DLD1 (cell line): ENCODE measurements at regions not wholly inside any gene's neighbourhood (a gene's known extent, or its start where the extent isn't known, plus 50 kb on each side); places are given as distances from the start of the nearest gene placed in this dataset.

ENCODE experiments used
- in situ Hi-C: cut with HindIII; loops from 2 replicates; pipeline ENCODE4 v1.10.0; 2017; ENCODE audit warnings: low sequenced_read_pairs

DNA sequence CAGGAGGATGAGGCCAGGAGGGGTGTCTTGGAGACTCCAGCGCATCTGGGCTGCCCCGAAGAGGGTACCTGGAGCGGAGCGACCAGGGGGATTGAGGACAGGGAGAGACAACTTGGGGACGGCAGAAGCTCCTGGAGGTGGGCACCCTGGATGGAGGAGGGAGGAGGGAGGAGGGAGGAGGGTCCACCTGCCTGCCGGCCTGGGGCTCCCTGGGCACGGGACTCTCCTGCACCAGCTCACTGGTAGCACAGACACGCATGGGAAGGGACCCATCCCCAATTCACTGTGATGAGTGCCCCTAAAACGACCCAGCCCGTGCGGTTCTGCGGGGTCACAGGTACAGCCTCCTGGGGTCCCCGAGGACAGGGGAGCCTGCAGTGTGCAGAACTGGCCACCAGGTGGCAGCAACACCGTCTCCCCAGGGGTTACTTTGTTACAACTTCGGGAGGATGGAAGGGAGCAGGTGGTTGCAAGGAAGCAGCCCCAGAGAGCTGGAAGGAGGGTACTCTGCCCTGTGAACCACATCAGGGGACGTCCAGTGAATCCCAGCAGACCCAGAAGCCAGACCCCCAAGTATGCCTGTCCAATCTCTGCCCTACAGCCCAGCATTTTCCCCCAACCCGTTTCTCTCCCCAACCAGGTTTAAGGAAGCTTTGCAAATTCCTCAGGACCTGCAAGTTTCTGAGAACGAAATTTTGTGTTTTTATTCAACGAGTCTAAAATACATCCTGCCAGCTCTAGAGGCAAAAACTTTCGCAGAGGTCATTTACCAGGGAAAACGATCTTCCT is 482.4 kb downstream of the NPHP4 start:
- in situ Hi-C loops = loop anchor here (10.0 to 25.0 kb wide), 2 partner anchors 127 to 235 kb away; no protein-coding TSS in a partner anchor

DNA sequence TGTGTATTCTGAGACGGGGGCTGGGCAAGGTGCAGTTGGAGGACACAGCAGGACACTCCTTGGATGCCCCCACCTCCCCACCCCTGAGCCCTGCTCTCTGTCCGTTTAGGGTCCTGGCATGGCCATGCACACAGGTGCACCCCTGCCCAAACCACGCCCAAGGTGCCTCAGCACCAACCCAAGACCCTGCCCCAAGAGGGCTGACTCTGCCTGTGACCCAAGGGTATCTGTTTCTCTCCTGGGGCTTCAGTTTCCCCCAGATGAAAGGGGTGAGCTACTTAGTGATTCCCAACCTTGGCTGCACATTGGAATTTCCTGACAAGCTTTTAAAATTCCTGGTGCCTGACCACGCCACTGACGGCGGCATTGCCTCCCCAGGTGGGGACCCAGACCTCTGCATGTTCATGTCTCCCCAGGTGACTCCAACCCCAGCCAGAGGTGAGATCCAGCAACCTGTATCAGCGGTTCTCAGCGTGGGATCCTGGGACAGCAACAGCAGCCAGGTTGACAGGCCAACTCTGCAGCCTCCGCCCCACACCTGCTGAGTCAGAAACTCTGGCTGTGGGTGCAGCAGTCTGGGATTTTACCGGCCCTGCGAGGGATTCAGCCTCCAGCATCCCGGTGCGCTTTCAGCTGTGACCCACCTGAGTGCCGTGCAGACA is 483.4 kb downstream of the NPHP4 start:
- in situ Hi-C loops = loop anchor here (10.0 to 25.0 kb wide), 2 partner anchors 129 to 236 kb away; no protein-coding TSS in a partner anchor

DNA sequence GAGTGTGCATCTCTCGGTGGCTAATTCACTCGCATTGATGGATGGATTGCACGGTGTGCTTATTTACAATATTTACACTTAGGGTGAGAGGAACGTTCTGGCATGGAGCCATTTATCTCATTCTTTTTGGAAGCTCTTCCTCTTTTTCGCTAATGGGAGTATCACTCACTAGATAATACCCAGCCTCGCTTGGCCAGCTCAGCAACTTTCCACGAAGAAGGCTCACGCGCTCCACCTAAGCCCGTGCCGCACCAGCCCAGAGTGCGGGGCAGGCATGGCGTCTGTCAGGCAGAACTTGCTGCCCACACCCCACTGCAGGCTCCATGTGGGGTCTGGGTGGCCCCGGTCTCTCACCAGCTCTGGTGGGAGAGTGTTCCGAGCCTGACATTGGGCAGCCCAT is 484.9 kb downstream of the NPHP4 start:
- in situ Hi-C loops = loop anchor here (10.0 to 25.0 kb wide), 2 partner anchors 130 to 237 kb away; no protein-coding TSS in a partner anchor

GRCh38 chr1:5506634-5507033 is 485.6 kb downstream of the NPHP4 start:
- in situ Hi-C loops = loop anchor here (10.0 to 25.0 kb wide), 2 partner anchors 131 to 238 kb away; no protein-coding TSS in a partner anchor

DNA sequence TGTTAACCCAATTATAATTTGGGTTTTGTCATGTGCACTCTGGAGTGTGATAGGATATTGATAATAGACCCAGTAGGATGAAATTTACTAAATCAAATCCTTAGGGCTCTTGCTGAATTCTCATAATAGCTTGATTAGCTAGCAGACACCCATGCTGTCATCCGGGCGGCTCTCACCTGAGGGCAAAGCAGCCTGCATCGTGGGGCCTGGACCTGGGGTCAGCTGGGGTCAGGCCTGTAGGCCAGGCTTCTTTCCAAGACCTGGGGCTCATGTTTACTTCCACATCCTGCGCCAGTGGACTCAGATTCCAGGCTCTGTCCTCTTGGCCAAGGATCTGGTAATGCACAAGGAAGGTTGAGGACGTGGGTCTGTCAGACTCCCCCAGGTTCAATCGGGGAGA is 486.3 kb downstream of the NPHP4 start:
- in situ Hi-C loops = loop anchor here (10.0 to 25.0 kb wide), 2 partner anchors 131 to 239 kb away; no protein-coding TSS in a partner anchor

DNA sequence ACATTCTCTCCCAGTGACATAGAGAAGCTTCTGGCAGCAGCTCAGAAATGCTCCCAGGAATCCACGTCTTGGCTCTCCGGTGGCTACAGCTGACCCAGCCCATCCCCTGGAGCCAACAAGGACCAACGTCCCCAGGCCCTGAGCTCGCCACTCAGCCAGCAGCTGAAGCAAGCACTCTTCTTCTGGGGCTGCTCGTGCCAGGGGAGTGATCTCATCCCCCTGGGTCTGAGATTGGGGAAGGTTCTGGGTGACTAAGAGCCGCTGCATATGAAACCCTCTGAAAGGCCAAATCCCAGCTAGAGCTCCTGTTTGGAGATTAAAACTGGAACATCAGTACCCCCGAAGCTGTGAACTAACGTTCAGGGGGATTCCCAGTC is 487.9 kb downstream of the NPHP4 start:
- in situ Hi-C loops = loop anchor here (10.0 to 25.0 kb wide), 2 partner anchors 133 to 240 kb away; no protein-coding TSS in a partner anchor

GRCh38 chr1:5503556-5504363 is 488.5 kb downstream of the NPHP4 start:
- in situ Hi-C loops = loop anchor here (10.0 to 25.0 kb wide), 2 partner anchors 134 to 241 kb away; no protein-coding TSS in a partner anchor

DNA sequence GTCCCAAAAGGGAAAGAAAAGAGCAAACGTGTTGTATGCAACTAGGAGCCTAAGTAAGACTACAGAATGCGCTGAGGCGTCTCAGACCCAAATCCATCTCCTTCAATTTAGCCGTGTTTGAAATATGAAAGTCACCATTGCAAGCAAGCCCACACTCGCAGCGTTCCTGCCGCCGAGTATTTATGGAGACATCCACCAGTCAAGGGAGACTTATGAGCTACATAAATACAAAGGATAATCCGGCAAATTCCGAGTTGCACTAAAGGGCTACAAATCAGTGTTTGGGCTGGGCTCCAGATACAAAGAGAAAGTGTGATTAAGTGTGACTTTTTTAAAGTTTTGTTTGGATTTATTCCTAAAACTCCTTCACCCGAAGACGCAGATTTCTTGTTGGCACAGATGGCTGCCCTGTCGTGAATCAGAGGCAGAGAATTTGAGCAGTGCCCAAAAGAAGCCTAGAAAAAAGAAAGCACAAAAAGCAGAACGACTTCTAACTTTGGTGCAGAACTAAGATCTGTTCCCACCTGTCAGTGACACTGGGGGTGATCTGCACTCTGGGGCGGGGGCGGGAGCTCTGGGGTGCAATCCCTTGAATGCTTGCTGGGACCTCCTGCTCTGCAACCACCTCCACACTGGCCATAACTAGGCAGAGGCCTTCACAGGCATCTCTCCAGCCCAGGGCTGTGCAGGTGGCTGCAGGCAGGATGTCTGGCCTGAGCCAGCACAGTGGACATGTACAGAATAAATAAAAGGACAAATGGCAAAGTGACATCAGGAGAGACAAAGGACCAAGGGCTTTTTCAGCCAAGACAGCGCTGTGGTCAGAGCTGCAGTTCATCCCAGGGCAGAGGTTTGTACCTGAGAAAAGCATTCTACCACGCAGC is 489.7 kb downstream of the NPHP4 start:
- in situ Hi-C loops = loop anchor here (10.0 to 25.0 kb wide), 2 partner anchors 135 to 242 kb away; no protein-coding TSS in a partner anchor

GRCh38 chr1:5501206-5501930 is 490.9 kb downstream of the NPHP4 start:
- in situ Hi-C loops = loop anchor here (10.0 to 25.0 kb wide), 2 partner anchors 136 to 243 kb away; no protein-coding TSS in a partner anchor

GRCh38 chr1:5500541-5500940 is 491.7 kb downstream of the NPHP4 start:
- in situ Hi-C loops = loop anchor here (10.0 to 25.0 kb wide), 2 partner anchors 137 to 244 kb away; no protein-coding TSS in a partner anchor

GRCh38 chr1:5497503-5497902 is 494.7 kb downstream of the NPHP4 start:
- in situ Hi-C loops = no loop called here

DNA sequence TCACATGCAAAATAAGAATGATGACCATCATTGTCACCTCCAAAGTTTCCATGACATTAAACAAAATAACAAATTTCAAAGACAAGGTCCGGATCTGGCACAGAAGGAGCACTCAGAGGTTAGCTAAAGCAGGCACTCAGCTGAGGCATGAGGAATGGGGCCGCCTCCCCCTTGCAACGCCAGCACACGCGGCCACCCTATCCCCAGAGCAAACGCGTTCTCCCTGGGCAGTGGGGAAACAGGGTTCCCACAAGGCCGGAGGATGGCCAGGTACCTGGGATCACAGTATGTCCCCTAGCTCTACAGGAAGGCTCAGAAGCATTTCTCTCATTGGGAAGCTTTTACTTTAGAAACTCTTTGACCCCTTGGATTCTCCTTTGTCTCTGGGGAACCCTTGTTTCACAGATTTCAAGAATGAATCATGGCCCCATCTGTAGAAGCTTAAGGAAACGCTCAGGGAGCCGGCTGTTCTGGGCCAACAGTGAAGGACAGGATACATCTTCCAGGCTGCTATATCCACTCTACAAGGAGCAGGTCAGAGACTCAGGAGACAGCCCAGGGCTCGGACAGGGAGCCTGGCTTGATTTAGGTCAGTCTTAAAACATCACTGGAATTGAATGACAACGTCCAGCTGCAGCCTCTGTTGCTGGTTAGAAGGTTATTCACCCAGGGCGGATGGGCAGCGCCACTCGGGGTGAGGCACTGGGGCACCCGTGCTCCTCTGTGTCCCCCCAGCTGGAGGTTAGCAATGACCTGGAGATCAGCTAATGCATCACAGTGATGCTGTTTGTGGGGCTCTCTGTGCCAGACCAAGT is 496.4 kb downstream of the NPHP4 start:
- in situ Hi-C loops = no loop called here

DNA sequence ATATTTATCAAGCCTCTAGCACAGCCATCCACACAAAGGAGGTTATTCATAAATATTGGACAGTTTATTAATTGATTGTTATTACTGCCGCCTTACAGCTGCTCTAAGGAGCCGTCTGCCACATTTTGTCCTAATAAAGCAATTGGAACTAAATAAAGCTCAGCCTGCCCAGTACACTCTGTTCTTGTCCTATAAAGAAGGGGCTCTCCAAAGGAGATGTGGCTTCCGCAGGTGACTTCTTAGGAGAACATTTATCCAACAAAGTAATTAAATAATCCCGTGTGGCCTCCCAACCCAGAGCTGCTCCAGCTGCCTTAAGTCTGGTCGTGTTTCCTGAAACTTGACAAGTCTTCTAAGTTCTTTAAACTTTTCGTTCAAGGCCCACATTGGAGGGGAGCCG is 497.7 kb downstream of the NPHP4 start:
- in situ Hi-C loops = no loop called here

- in situ Hi-C loops = no loop called here
Observed at GRCh38 chr1:5493851-5494311, 498.3 kb downstream of the NPHP4 start.

DNA sequence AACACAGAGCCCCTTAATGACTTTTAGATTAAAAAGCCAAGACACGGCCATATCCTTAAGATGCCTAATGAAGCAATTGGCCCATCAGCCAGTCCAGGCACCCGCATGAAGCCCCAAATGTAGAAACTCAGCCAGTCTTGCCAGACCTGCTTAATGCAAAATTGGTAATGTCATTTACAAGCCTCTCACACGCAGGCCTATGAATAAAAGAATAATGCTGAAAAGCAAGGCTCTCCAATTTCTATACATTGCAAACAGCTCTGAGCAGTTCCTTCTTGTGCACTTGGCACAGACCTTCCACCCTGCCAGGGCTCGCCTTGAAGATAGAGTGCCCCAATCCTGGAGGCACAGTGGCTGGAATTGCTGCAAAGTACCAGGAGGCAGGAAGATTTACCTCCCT is 498.9 kb downstream of the NPHP4 start:
- in situ Hi-C loops = no loop called here

DNA sequence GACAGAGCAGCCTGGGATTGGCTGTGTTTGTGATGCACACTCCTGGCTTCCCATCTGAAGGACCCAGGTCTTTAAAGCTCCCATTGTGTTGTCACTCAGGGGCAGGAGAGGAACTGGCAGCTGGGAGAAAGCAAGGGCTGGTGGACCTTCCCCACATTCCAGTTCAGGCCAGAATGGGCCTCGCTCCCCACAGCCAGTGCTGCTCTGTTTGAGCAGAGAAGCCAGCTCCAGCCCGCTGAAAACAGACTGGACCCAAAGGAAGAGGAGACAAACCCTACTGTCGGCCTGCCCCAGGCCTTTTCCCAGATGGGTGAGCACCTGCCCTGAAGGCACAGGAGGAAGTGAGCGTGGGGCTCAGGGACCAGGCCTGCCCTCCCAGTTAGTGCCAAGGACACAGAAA is 499.4 kb downstream of the NPHP4 start:
- in situ Hi-C loops = no loop called here

GRCh38 chr1:5491207-5491904 is 500.9 kb downstream of the NPHP4 start:
- in situ Hi-C loops = no loop called here

DNA sequence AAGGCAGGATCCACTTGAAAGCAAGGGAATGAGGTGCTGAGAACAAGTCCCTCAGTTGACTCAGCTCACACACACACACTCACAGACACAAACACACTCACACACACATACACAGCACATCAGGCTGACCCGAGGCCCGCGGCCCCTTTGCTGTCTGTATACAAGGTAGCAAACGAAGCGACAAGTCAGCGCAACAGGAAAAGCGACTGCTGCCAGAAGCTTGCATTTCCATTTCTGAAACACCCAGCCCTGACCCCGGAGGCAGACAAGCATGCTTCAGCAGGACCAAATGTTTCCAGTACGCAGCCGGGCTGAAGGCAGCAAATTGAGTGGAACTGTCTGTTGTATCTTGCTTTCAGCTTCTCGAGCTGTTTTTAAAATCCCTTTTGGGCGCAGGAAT is 501.6 kb downstream of the NPHP4 start:
- in situ Hi-C loops = no loop called here
